ENCODE measurements at regions not wholly inside any gene's neighbourhood (a gene's known extent, or its start where the extent isn't known, plus 50 kb on each side); places are given as distances from the start of the nearest gene placed in this dataset.

- no peak for TF ChIP-seq CTCF (IDR thresholded peaks at IDR 0.05; ENCODE audit: borderline replicate concordance, control extremely low read depth, extremely low read depth, insufficient read depth, missing control alignments)
- in situ Hi-C loops (cut with MboI; ENCODE audit: low sequenced_read_pairs, unreplicated experiment), result no loop called here
- DNase-seq (ENCODE audit: low spot score), result no peak
Measured at GRCh38 chr3:59660376-59660775, 610.6 kb upstream of the CFAP20DC start.

- in situ Hi-C loops (cut with MboI; ENCODE audit: low sequenced_read_pairs, unreplicated experiment), result no loop called here
- no peak for DNase-seq (ENCODE audit: low spot score)
- TF ChIP-seq CTCF (IDR thresholded peaks at IDR 0.05; ENCODE audit: borderline replicate concordance, control extremely low read depth, extremely low read depth, insufficient read depth, missing control alignments), result no peak
Measured at GRCh38 chr3:59659755-59660154, 609.9 kb upstream of the CFAP20DC start.

- no peak for TF ChIP-seq CTCF (IDR thresholded peaks at IDR 0.05; ENCODE audit: borderline replicate concordance, control extremely low read depth, extremely low read depth, insufficient read depth, missing control alignments)
- DNase-seq (ENCODE audit: low spot score), result no peak
- in situ Hi-C loops (cut with MboI; ENCODE audit: low sequenced_read_pairs, unreplicated experiment), result no loop called here
Measured at GRCh38 chr3:59658866-59659265, 609.0 kb upstream of the CFAP20DC start.

GRCh38 chr3:59658274-59658673 is 608.4 kb upstream of the CFAP20DC start:
- TF ChIP-seq CTCF (IDR thresholded peaks at IDR 0.05; ENCODE audit: borderline replicate concordance, control extremely low read depth, extremely low read depth, insufficient read depth, missing control alignments), result no peak
- in situ Hi-C loops (cut with MboI; ENCODE audit: low sequenced_read_pairs, unreplicated experiment), result no loop called here
- no peak for DNase-seq (ENCODE audit: low spot score)

- TF ChIP-seq CTCF (IDR thresholded peaks at IDR 0.05; ENCODE audit: borderline replicate concordance, control extremely low read depth, extremely low read depth, insufficient read depth, missing control alignments), result no peak
- in situ Hi-C loops (cut with MboI; ENCODE audit: low sequenced_read_pairs, unreplicated experiment), result no loop called here
- no peak for DNase-seq (ENCODE audit: low spot score)
Measured at GRCh38 chr3:59655418-59656015, 605.7 kb upstream of the CFAP20DC start.

GRCh38 chr3:59654480-59655417 is 604.9 kb upstream of the CFAP20DC start:
- TF ChIP-seq CTCF (IDR thresholded peaks at IDR 0.05; ENCODE audit: borderline replicate concordance, control extremely low read depth, extremely low read depth, insufficient read depth, missing control alignments), result no peak
- in situ Hi-C loops (cut with MboI; ENCODE audit: low sequenced_read_pairs, unreplicated experiment), result no loop called here
- no peak for DNase-seq (ENCODE audit: low spot score)
